ENCODE measurements at regions not wholly inside any gene's neighbourhood (a gene's known extent, or its start where the extent isn't known, plus 50 kb on each side); places are given as distances from the start of the nearest gene placed in this dataset.

DNA sequence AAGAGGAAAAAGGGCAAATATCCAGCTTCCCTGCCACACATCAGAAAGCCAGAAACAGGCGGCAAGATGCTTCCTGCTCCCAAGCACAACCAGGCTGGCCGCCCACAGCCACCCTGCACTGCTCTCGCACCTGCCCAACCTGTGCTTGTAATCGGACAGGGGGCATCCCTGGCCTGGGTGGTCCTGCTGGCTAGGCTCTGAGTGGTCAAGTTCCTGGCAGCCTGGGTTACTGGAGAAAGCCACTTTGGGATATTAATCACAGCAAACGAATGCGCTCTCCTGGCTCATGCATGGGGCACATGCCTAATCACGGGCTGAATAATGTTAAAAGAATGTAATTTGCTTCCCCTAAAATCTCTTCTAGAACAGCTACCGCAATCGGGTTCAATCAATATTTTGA is 442.4 kb downstream of the MCTP2 start:
- TF ChIP-seq CTCF (IDR thresholded peaks at IDR 0.05) (no peak), POLR2A (IDR thresholded peaks at IDR 0.05) (no peak)
